A673 (cell line): ENCODE measurements at regions not wholly inside any gene's neighbourhood (a gene's known extent, or its start where the extent isn't known, plus 50 kb on each side); places are given as distances from the start of the nearest gene placed in this dataset.

ENCODE experiments used
- BruUV-seq: library from RNA; stranded (reverse); fragments of 400-500 nt; replicated peaks from 2 replicates; lab custom pipeline; 2021; lab: Mats Ljungman, UMichigan
- CTCF ChIA-PET: fragments of 300-600 bp; sonication (Branson Sonifier 250); formaldehyde crosslinking; loops from one replicate; lab custom pipeline; 2022; ENCODE audit warnings: antibody characterized with exemption; lab: Charles Lee
- POLR2A ChIA-PET: fragments of 300-600 bp; sonication (Branson Sonifier 250); formaldehyde crosslinking; loops from one replicate; lab custom pipeline; 2022; ENCODE audit warnings: antibody characterized with exemption; ENCODE audit not compliant: low non-redundant PET; lab: Charles Lee
- DNase-seq: peaks from one replicate; pipeline ENCODE4 v3.0.0-alpha.2; 2015; ENCODE audit warnings: low spot score
- H3K27ac ChIP-seq: fragments of 200-600 bp; sonication (generic); 2 replicates; pipeline ENCODE4 v1.5.1; 2016; ENCODE audit warnings: mixed run types, low read depth, mild to moderate bottlenecking, mixed read lengths, antibody characterized with exemption, low read length; ENCODE audit not compliant: poor library complexity, severe bottlenecking
- H3K27me3 ChIP-seq: fragments of 200-600 bp; sonication (generic); replicated peaks from 2 replicates; pipeline ENCODE4 v1.6.1; 2017; ENCODE audit warnings: mixed run types, low read depth, mild to moderate bottlenecking, mixed read lengths, antibody characterized with exemption, low read length; ENCODE audit not compliant: insufficient read depth, poor library complexity
- H3K36me3 ChIP-seq: fragments of 200-600 bp; sonication (generic); 2 replicates; pipeline ENCODE4 v1.6.1; 2016; ENCODE audit warnings: mixed run types, mild to moderate bottlenecking, mixed read lengths, antibody characterized with exemption, low read length; ENCODE audit not compliant: insufficient read depth, poor library complexity, severe bottlenecking
- H3K4me1 ChIP-seq: fragments of 200-600 bp; sonication (generic); 2 replicates; pipeline ENCODE4 v1.6.1; 2017; ENCODE audit warnings: mixed run types, mild to moderate bottlenecking, mixed read lengths, antibody characterized with exemption, low read length; ENCODE audit not compliant: insufficient read depth, poor library complexity, severe bottlenecking
- H3K4me3 ChIP-seq: fragments of 200-600 bp; sonication (generic); 2 replicates; pipeline ENCODE4 v1.5.1; 2016; ENCODE audit warnings: low read depth, mixed run types, mild to moderate bottlenecking, mixed read lengths, low read length; ENCODE audit not compliant: poor library complexity, severe bottlenecking
- H3K9me3 ChIP-seq: fragments of 200-600 bp; sonication (generic); 2 replicates; pipeline ENCODE4 v1.6.1; 2016; ENCODE audit warnings: mixed run types, low read depth, mild to moderate bottlenecking, mixed read lengths, antibody characterized with exemption, low read length; ENCODE audit not compliant: poor library complexity, severe bottlenecking
- CTCF ChIP-seq: fragments of 300-800, 200-600 bp; sonication (generic); conservative IDR thresholded peaks from 2 replicates; pipeline ENCODE4 v1.5.1; 2017; ENCODE audit warnings: low read depth, mild to moderate bottlenecking, antibody characterized with exemption, low read length, moderate library complexity, mixed read lengths
- EZH2 ChIP-seq: fragments of 200-600 bp; sonication (generic); IDR thresholded peaks from 2 replicates; pipeline ENCODE4 v1.6.1; 2017; ENCODE audit warnings: borderline replicate concordance, low read depth, mild to moderate bottlenecking, mixed read lengths, antibody characterized with exemption, low read length; ENCODE audit not compliant: poor library complexity, severe bottlenecking
- intact Hi-C: fragments of 100-400 bp; cut with micrococcal nuclease; formaldehyde crosslinking; loops from one replicate; pipeline ENCODE4 v1.10.0; 2022; ENCODE audit not compliant: unreplicated experiment

- Histone ChIP-seq H3K4me1 (no peaks in the 10 kb centered on the region), H3K4me3 (no peak overlapping the region), H3K27ac (no peak overlapping the region), H3K9me3 (no peaks in the 10 kb centered on the region), H3K27me3 (no peaks in the 10 kb centered on the region), H3K36me3 (no peaks in the 10 kb centered on the region)
- TF ChIP-seq EZH2 (no peak), CTCF (no peak)
- intact Hi-C loops = no loop called here
- ChIA-PET POLR2A (interaction anchor here (0.5 kb wide), 1 partner anchor 13 kb away, joined by 3 read pairs; no protein-coding TSS in a partner anchor), CTCF (no interaction called here)
- no peak for DNase-seq
- no TSS peak for BruUV-seq
Measured at GRCh38 chr5:126093718-126094117, 329.5 kb upstream of the GRAMD2B start.

GRCh38 chr5:126094991-126095390, 328.2 kb upstream of the GRAMD2B start:
- no peaks in the 10 kb centered on the region for H3K9me3 ChIP-seq
- no peaks in the 10 kb centered on the region for H3K4me1 ChIP-seq
- H3K27ac ChIP-seq = no peak overlapping the region
- intact Hi-C loops = no loop called here
- no peaks in the 10 kb centered on the region for H3K36me3 ChIP-seq
- TF ChIP-seq CTCF = no peak
- no peak for TF ChIP-seq EZH2
- no peaks in the 10 kb centered on the region for H3K27me3 ChIP-seq
- H3K4me3 ChIP-seq = no peak overlapping the region
- CTCF ChIA-PET = no interaction called here
- no TSS peak for BruUV-seq
- POLR2A ChIA-PET = no interaction called here
- no peak for DNase-seq

- ChIA-PET CTCF (no interaction called here), POLR2A (no interaction called here)
- no peaks in the 10 kb centered on the region for H3K27me3 ChIP-seq
- BruUV-seq = no TSS peak
- H3K4me1 ChIP-seq = no peaks in the 10 kb centered on the region
- no peak for DNase-seq
- no peaks in the 10 kb centered on the region for H3K9me3 ChIP-seq
- no peaks in the 10 kb centered on the region for H3K36me3 ChIP-seq
- no peak for TF ChIP-seq CTCF
- TF ChIP-seq EZH2 = no peak
- H3K4me3 ChIP-seq = no peak overlapping the region
- intact Hi-C loops = no loop called here
- no peak overlapping the region for H3K27ac ChIP-seq
Measured at GRCh38 chr5:126096442-126097006, 326.7 kb upstream of the GRAMD2B start.
